GM23338 (cell line): ENCODE measurements at regions not wholly inside any gene's neighbourhood (a gene's known extent, or its start where the extent isn't known, plus 50 kb on each side); places are given as distances from the start of the nearest gene placed in this dataset.

Experiments used
- ATAC-seq: fragments of 200-7000 bp; cut with Tn5 transposase; 3 replicates; pipeline ENCODE4 v1.9.1; 2020
- DNase-seq: peaks from one replicate; pipeline ENCODE4 v3.0.0-alpha.2; 2015; ENCODE audit warnings: low spot score
- H2AFZ ChIP-seq: fragments of 200-600 bp; sonication (generic); 2 replicates; pipeline ENCODE4 v1.8.0; 2016; ENCODE audit warnings: antibody characterized with exemption, mild to moderate bottlenecking, moderate library complexity
- H3F3A ChIP-seq: fragments of 200-600 bp; sonication (generic); replicated peaks from 2 replicates; pipeline ENCODE4 v1.8.0; 2017; ENCODE audit warnings: antibody characterized with exemption, mixed run types, low read depth
- H3K27ac ChIP-seq: fragments of 200-600 bp; sonication (generic); 2 replicates; pipeline ENCODE4 v1.6.1; 2016; ENCODE audit warnings: low read depth
- H3K27me3 ChIP-seq: fragments of 200-600 bp; sonication (generic); 2 replicates; pipeline ENCODE4 v1.8.0; 2016; ENCODE audit warnings: mild to moderate bottlenecking, mixed run types, moderate library complexity; ENCODE audit not compliant: insufficient read depth
- H3K36me3 ChIP-seq: fragments of 200-600 bp; sonication (generic); 2 replicates; pipeline ENCODE4 v1.8.0; 2016; ENCODE audit warnings: mild to moderate bottlenecking; ENCODE audit not compliant: insufficient read depth
- H3K4me1 ChIP-seq: fragments of 200-600 bp; sonication (generic); 2 replicates; pipeline ENCODE4 v1.8.0; 2016; ENCODE audit warnings: mild to moderate bottlenecking, moderate library complexity; ENCODE audit not compliant: insufficient read depth
- H3K4me2 ChIP-seq: fragments of 200-600 bp; sonication (generic); 2 replicates; pipeline ENCODE4 v1.7.1; 2017; ENCODE audit warnings: mixed run types
- H3K4me3 ChIP-seq: fragments of 200-600 bp; sonication (generic); 2 replicates; pipeline ENCODE4 v1.6.1; 2016; ENCODE audit warnings: mixed run types
- H3K79me2 ChIP-seq: fragments of 200-600 bp; sonication (generic); replicated peaks from 2 replicates; pipeline ENCODE4 v1.8.0; 2017; ENCODE audit warnings: mild to moderate bottlenecking; ENCODE audit not compliant: insufficient read depth
- H3K9me2 ChIP-seq: fragments of 200-600 bp; sonication (generic); 2 replicates; pipeline ENCODE4 v1.8.0; 2017; ENCODE audit not compliant: insufficient read depth
- H4K20me1 ChIP-seq: fragments of 200-600 bp; sonication (generic); replicated peaks from 2 replicates; pipeline ENCODE4 v1.8.0; 2017; ENCODE audit warnings: mild to moderate bottlenecking; ENCODE audit not compliant: insufficient read depth
- H3K27ac Mint-ChIP-seq: 2 replicates; pipeline ENCODE4 v1.8.0; 2020; ENCODE audit warnings: inconsistent platforms, mild to moderate bottlenecking, moderate library complexity, mixed read lengths
- H3K27me3 Mint-ChIP-seq: 3 replicates; pipeline ENCODE4 v1.8.0; 2022; ENCODE audit warnings: low read depth, mild to moderate bottlenecking, moderate library complexity, mixed read lengths, inconsistent platforms; ENCODE audit not compliant: insufficient read depth, poor library complexity
- H3K36me3 Mint-ChIP-seq: 3 replicates; pipeline ENCODE4 v1.8.0; 2021; ENCODE audit warnings: low read depth, mild to moderate bottlenecking, inconsistent platforms, moderate library complexity, mixed read lengths
- H3K4me1 Mint-ChIP-seq: 3 replicates; pipeline ENCODE4 v1.8.0; 2020; ENCODE audit warnings: mild to moderate bottlenecking, inconsistent platforms, mixed read lengths
- H3K4me3 Mint-ChIP-seq: 3 replicates; pipeline ENCODE4 v1.8.0; 2021; ENCODE audit warnings: moderate library complexity, mild to moderate bottlenecking, inconsistent platforms, mixed read lengths
- H3K9me3 Mint-ChIP-seq: 3 replicates; pipeline ENCODE4 v1.8.0; 2020; ENCODE audit warnings: moderate library complexity, mild to moderate bottlenecking, inconsistent platforms, mixed read lengths
- CREB1 ChIP-seq: fragments of 250-450 bp; sonication (Bioruptor Pico); IDR thresholded peaks from 2 replicates; pipeline ENCODE4 v1.5.0; 2020; ENCODE audit warnings: low read depth, mild to moderate bottlenecking, moderate library complexity
- CTCF ChIP-seq, 2 experiments: fragments of 200-600 bp in 1 of 2; sonication (generic) in 1 of 2; conservative IDR thresholded peaks; 2 replicates each; pipeline versions ENCODE4 v1.5.1 to v1.6.1; 2016 to 2017; ENCODE audit warnings: antibody characterized with exemption in 2 of 2, low read depth in 2 of 2, mild to moderate bottlenecking in 2 of 2, moderate library complexity in 1 of 2
- ETS1 ChIP-seq: IDR thresholded peaks from 2 replicates; pipeline ENCODE4 v1.6.1; 2016; ENCODE audit warnings: antibody characterized with exemption
- EZH2 ChIP-seq: fragments of 200-600 bp; sonication (generic); IDR thresholded peaks from one replicate; pipeline ENCODE4 v1.8.0; 2017; ENCODE audit warnings: antibody characterized with exemption, mild to moderate bottlenecking, low read depth; ENCODE audit not compliant: unreplicated experiment
- EZH2phosphoT487 ChIP-seq: fragments of 200-600 bp; sonication (generic); IDR thresholded peaks from one replicate; pipeline ENCODE4 v1.8.1; 2018; ENCODE audit warnings: antibody characterized with exemption; ENCODE audit not compliant: unreplicated experiment
- JUNB ChIP-seq: IDR thresholded peaks from one replicate; pipeline ENCODE4 v1.6.1; 2016; ENCODE audit warnings: antibody characterized with exemption; ENCODE audit not compliant: unreplicated experiment
- NANOG ChIP-seq: IDR thresholded peaks from 2 replicates; pipeline ENCODE4 v1.6.1; 2016; ENCODE audit warnings: antibody characterized with exemption, borderline replicate concordance
- POLR2AphosphoS5 ChIP-seq: IDR thresholded peaks from 2 replicates; pipeline ENCODE4 v1.6.1; 2016; ENCODE audit warnings: antibody characterized with exemption, low read depth
- REST ChIP-seq: IDR thresholded peaks from one replicate; pipeline ENCODE4 v1.6.1; 2018; ENCODE audit warnings: antibody characterized with exemption; ENCODE audit not compliant: unreplicated experiment
- STAT1 ChIP-seq: IDR thresholded peaks from one replicate; pipeline ENCODE4 v1.6.1; 2016; ENCODE audit warnings: antibody characterized with exemption; ENCODE audit not compliant: unreplicated experiment
- ZNF114 ChIP-seq: fragments of 250-450 bp; sonication (Bioruptor Pico); IDR thresholded peaks from 2 replicates; pipeline ENCODE4 v1.5.0; 2020; ENCODE audit warnings: mild to moderate bottlenecking, moderate library complexity
- ZNF331 ChIP-seq: fragments of 250-450 bp; sonication (Bioruptor Pico); IDR thresholded peaks from 2 replicates; pipeline ENCODE4 v1.5.0; 2020; ENCODE audit warnings: low read depth, mild to moderate bottlenecking, moderate library complexity
- ZNF462 ChIP-seq: fragments of 250-450 bp; sonication (Bioruptor Pico); IDR thresholded peaks from 2 replicates; pipeline ENCODE4 v1.5.0; 2020; ENCODE audit warnings: mild to moderate bottlenecking, moderate library complexity

GRCh38 chr15:35932531-35932930 is 386.6 kb upstream of the DPH6 start:
- H3K36me3 Mint-ChIP-seq: no peaks in the 10 kb centered on the region
- H3K27ac Mint-ChIP-seq: no peak overlapping the region
- Histone ChIP-seq H4K20me1 (no peaks in the 10 kb centered on the region), H3K79me2 (no peaks in the 10 kb centered on the region), H3K4me3 (no peak overlapping the region), H3K27ac (no peak overlapping the region), H3K4me2 (no peak overlapping the region), H3F3A (no peaks in the 10 kb centered on the region), H3K9me2 (no peaks in the 10 kb centered on the region), H3K36me3 (no peaks in the 10 kb centered on the region), H3K27me3 (no peaks in the 10 kb centered on the region), H3K4me1 (no peaks in the 10 kb centered on the region), H2AFZ (0 out of 2 replicates have a peak overlapping the region, but pooled peaks have one; percentile 29)
- ATAC-seq: no peak
- H3K4me3 Mint-ChIP-seq: no peak overlapping the region
- no peak for DNase-seq
- no peaks in the 10 kb centered on the region for H3K27me3 Mint-ChIP-seq
- no peak for TF ChIP-seq EZH2phosphoT487
- TF ChIP-seq ETS1: no peak
- no peak for TF ChIP-seq EZH2
- TF ChIP-seq POLR2AphosphoS5: no peak
- no peak for TF ChIP-seq ZNF331 (CRISPR knock-in tag)
- TF ChIP-seq CREB1: no peak
- TF ChIP-seq ZNF462: no peak
- TF ChIP-seq REST: no peak
- TF ChIP-seq JUNB: no peak
- TF ChIP-seq STAT1: no peak
- no peak for TF ChIP-seq CTCF (conservative IDR thresholded peaks at IDR 0.05; ENCODE audit: low read depth in 2 of 2)
- no peak for TF ChIP-seq ZNF114 (CRISPR knock-in tag)
- no peak for TF ChIP-seq NANOG
- H3K4me1 Mint-ChIP-seq: no peaks in the 10 kb centered on the region
- H3K9me3 Mint-ChIP-seq: no peaks in the 10 kb centered on the region
